ENCODE measurements at regions not wholly inside any gene's neighbourhood (a gene's known extent, or its start where the extent isn't known, plus 50 kb on each side); places are given as distances from the start of the nearest gene placed in this dataset.

- TF ChIP-seq CTCF (IDR thresholded peaks at IDR 0.05; ENCODE audit: low read depth, low read length, poor library complexity, severe bottlenecking) (no peak), EZH2phosphoT487 (IDR thresholded peaks at IDR 0.05; ENCODE audit: borderline replicate concordance, low read length) (no peak)
- no peaks in the 10 kb centered on the region for H3K4me1 ChIP-seq (ENCODE audit: control insufficient read depth, low read length)
- H3K27ac ChIP-seq (ENCODE audit: low read depth, low read length) = no peak overlapping the region
- no peaks in the 10 kb centered on the region for H3K27me3 ChIP-seq (ENCODE audit: control insufficient read depth, low read length)
- H3K9me2 ChIP-seq (replicated peaks; ENCODE audit: control insufficient read depth, low read length) = no peaks in the 10 kb centered on the region
- no peaks in the 10 kb centered on the region for H4K20me1 ChIP-seq (ENCODE audit: control insufficient read depth, insufficient read depth, low read depth, low read length)
- H3K79me2 ChIP-seq (ENCODE audit: control insufficient read depth, low read length) = no peaks in the 10 kb centered on the region
- H3K4me3 ChIP-seq (ENCODE audit: low read length) = no peak overlapping the region
- H3K4me2 ChIP-seq (ENCODE audit: low read length) = no peak overlapping the region
- H3K36me3 ChIP-seq (ENCODE audit: control insufficient read depth, low read length) = no peaks in the 10 kb centered on the region
- H3K9me3 ChIP-seq (ENCODE audit: control insufficient read depth, insufficient read depth, low read length) = no peaks in the 10 kb centered on the region; the same call in 1 of the 2 replicates
- no peaks in the 10 kb centered on the region for H3F3A ChIP-seq (ENCODE audit: control insufficient read depth, insufficient read depth)
Observed at GRCh38 chr2:235391921-235392615, 101.8 kb upstream of the AGAP1 start.

GRCh38 chr2:235394278-235394828 lies 99.5 kb upstream of the AGAP1 start:
- H3K4me1 ChIP-seq (ENCODE audit: control insufficient read depth, low read length) = no peaks in the 10 kb centered on the region
- H3F3A ChIP-seq (ENCODE audit: control insufficient read depth, insufficient read depth) = no peaks in the 10 kb centered on the region
- H3K36me3 ChIP-seq (ENCODE audit: control insufficient read depth, low read length) = no peaks in the 10 kb centered on the region
- no peaks in the 10 kb centered on the region for H3K27me3 ChIP-seq (ENCODE audit: control insufficient read depth, low read length)
- H3K4me2 ChIP-seq (ENCODE audit: low read length) = no peak overlapping the region
- TF ChIP-seq CTCF (IDR thresholded peaks at IDR 0.05; ENCODE audit: low read depth, low read length, poor library complexity, severe bottlenecking) = no peak
- TF ChIP-seq EZH2phosphoT487 (IDR thresholded peaks at IDR 0.05; ENCODE audit: borderline replicate concordance, low read length) = no peak
- H3K9me3 ChIP-seq (ENCODE audit: control insufficient read depth, insufficient read depth, low read length) = no peaks in the 10 kb centered on the region
- H3K79me2 ChIP-seq (ENCODE audit: control insufficient read depth, low read length) = no peaks in the 10 kb centered on the region
- H3K27ac ChIP-seq (ENCODE audit: low read depth, low read length) = no peak overlapping the region
- no peaks in the 10 kb centered on the region for H4K20me1 ChIP-seq (ENCODE audit: control insufficient read depth, insufficient read depth, low read depth, low read length)
- H3K9me2 ChIP-seq (replicated peaks; ENCODE audit: control insufficient read depth, low read length) = no peaks in the 10 kb centered on the region
- H3K4me3 ChIP-seq (ENCODE audit: low read length) = no peak overlapping the region

- no peak overlapping the region for H3K4me2 ChIP-seq (ENCODE audit: low read length)
- no peaks in the 10 kb centered on the region for H3F3A ChIP-seq (ENCODE audit: control insufficient read depth, insufficient read depth)
- no peak for TF ChIP-seq CTCF (IDR thresholded peaks at IDR 0.05; ENCODE audit: low read depth, low read length, poor library complexity, severe bottlenecking)
- no peak for TF ChIP-seq EZH2phosphoT487 (IDR thresholded peaks at IDR 0.05; ENCODE audit: borderline replicate concordance, low read length)
- no peaks in the 10 kb centered on the region for H3K36me3 ChIP-seq (ENCODE audit: control insufficient read depth, low read length)
- no peaks in the 10 kb centered on the region for H3K9me2 ChIP-seq (replicated peaks; ENCODE audit: control insufficient read depth, low read length)
- no peaks in the 10 kb centered on the region for H3K9me3 ChIP-seq (ENCODE audit: control insufficient read depth, insufficient read depth, low read length)
- no peak overlapping the region for H3K27ac ChIP-seq (ENCODE audit: low read depth, low read length)
- H3K79me2 ChIP-seq (ENCODE audit: control insufficient read depth, low read length) = no peaks in the 10 kb centered on the region
- no peaks in the 10 kb centered on the region for H3K4me1 ChIP-seq (ENCODE audit: control insufficient read depth, low read length)
- H3K27me3 ChIP-seq (ENCODE audit: control insufficient read depth, low read length) = no peaks in the 10 kb centered on the region
- H3K4me3 ChIP-seq (ENCODE audit: low read length) = no peak overlapping the region
- H4K20me1 ChIP-seq (ENCODE audit: control insufficient read depth, insufficient read depth, low read depth, low read length) = no peaks in the 10 kb centered on the region
Observed at GRCh38 chr2:235396071-235396846, 97.6 kb upstream of the AGAP1 start.

All from DOHH2 (cell line).